Ascending aorta (tissue), 2 donors: ENCODE measurements at regions not wholly inside any gene's neighbourhood (a gene's known extent, or its start where the extent isn't known, plus 50 kb on each side); places are given as distances from the start of the nearest gene placed in this dataset.

ENCODE experiments used
- DNase-seq, 2 donors: peaks; one replicate each; pipeline ENCODE4 v3.0.0-alpha.2; 2019; ENCODE audit warnings: low spot score in 2 of 2
- H3K27ac ChIP-seq, 2 donors: fragments of 200-600 bp; sonication (generic); one replicate each; pipeline ENCODE4 v1.5.1; 2016 to 2017; ENCODE audit warnings: mild to moderate bottlenecking in 1 of 2
- H3K27me3 ChIP-seq: fragments of 200-600 bp; sonication (generic); one replicate; pipeline ENCODE4 v1.5.1; 2017
- H3K36me3 ChIP-seq, 2 donors: fragments of 200-600 bp; sonication (generic); one replicate each; pipeline ENCODE4 v1.5.1; 2016
- H3K4me1 ChIP-seq, 2 donors: fragments of 200-600 bp; sonication (generic); one replicate each; pipeline ENCODE4 v1.5.1; 2016 to 2017; ENCODE audit warnings: mild to moderate bottlenecking in 1 of 2
- H3K4me3 ChIP-seq, 2 donors: fragments of 200-600 bp; sonication (generic); one replicate each; pipeline ENCODE4 v1.5.1; 2016 to 2017; ENCODE audit warnings: mild to moderate bottlenecking in 1 of 2
- H3K9me3 ChIP-seq, 2 donors: fragments of 200-600 bp; sonication (generic); one replicate each; pipeline ENCODE4 v1.5.1; 2016
- CTCF ChIP-seq, 3 experiments: fragments of 200-600 bp in 2 of 3; fragments of 450-650 bp in 1 of 3; sonication (generic) in 2 of 3; IDR thresholded peaks; one replicate each; pipeline ENCODE4 v1.5.1; 2016 to 2019; ENCODE audit warnings: antibody characterized with exemption in 3 of 3, mild to moderate bottlenecking in 1 of 3, moderate library complexity in 1 of 3
- intact Hi-C: fragments of 100-400 bp; cut with DNase I; formaldehyde crosslinking; loops from one replicate; pipeline ENCODE4 v1.15.1; 2023

GRCh38 chr2:4370422-4371090, 667.2 kb downstream of the DCDC2C start:
- TF ChIP-seq CTCF (IDR thresholded peaks at IDR 0.05) = no peak
- Histone ChIP-seq H3K9me3 (peaks cover 8% of the 10 kb centered on the region in 2 donors), H3K4me1 (no peaks in the 10 kb centered on the region), H3K27ac (no peak overlapping the region), H3K36me3 (no peaks in the 10 kb centered on the region), H3K4me3 (no peak overlapping the region), H3K27me3 (no peaks in the 10 kb centered on the region)
- DNase-seq = no peak
- intact Hi-C loops = no loop called here

- intact Hi-C loops = no loop called here
- no peak for TF ChIP-seq CTCF (IDR thresholded peaks at IDR 0.05)
- DNase-seq = no peak
These were observed 677.7 kb downstream of the DCDC2C start for GRCh38 chr2:4381049-4381448.

DNA sequence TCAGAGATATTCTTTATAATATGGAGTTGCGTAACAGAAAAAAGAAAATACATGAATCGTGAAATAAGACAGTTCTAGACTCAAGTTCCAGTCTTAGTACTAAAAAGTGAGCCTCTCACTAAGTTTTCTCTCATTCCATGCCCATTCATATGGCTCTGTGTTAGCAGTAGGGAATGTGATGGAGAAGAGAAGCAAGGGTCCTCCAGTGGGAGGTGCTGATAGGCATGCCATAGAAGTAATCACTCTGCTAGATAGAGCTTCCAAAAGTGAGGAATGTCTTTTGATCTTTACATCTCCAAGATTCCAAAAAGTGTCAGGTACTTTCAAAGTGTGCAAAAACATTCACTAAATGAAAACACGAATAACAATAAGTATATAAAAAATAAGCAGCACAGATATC, 678.4 kb downstream of the DCDC2C start:
- no peak overlapping the region for H3K27ac ChIP-seq
- H3K36me3 ChIP-seq = no peaks in the 10 kb centered on the region
- no peak for DNase-seq
- H3K4me3 ChIP-seq = no peak overlapping the region
- TF ChIP-seq CTCF (IDR thresholded peaks at IDR 0.05) = no peak
- H3K4me1 ChIP-seq = no peaks in the 10 kb centered on the region
- intact Hi-C loops = no loop called here
- H3K9me3 ChIP-seq = no peaks in the 10 kb centered on the region
- no peaks in the 10 kb centered on the region for H3K27me3 ChIP-seq

More at GRCh38 chr2:4381049-4381448, 677.7 kb downstream of the DCDC2C start:
- Histone ChIP-seq H3K9me3 (no peaks in the 10 kb centered on the region), H3K4me3 (no peak overlapping the region), H3K4me1 (no peaks in the 10 kb centered on the region), H3K36me3 (no peaks in the 10 kb centered on the region), H3K27ac (no peak overlapping the region), H3K27me3 (no peaks in the 10 kb centered on the region)

- no peak for TF ChIP-seq CTCF (IDR thresholded peaks at IDR 0.05)
- Histone ChIP-seq H3K27me3 (no peaks in the 10 kb centered on the region), H3K4me1 (no peaks in the 10 kb centered on the region)
These were observed 687.6 kb downstream of the DCDC2C start for GRCh38 chr2:4391013-4391412.

GRCh38 chr2:4404363-4404762, 701.0 kb downstream of the DCDC2C start:
- no peak overlapping the region for H3K4me3 ChIP-seq
- H3K27me3 ChIP-seq = no peaks in the 10 kb centered on the region
- H3K36me3 ChIP-seq = no peaks in the 10 kb centered on the region
- no peaks in the 10 kb centered on the region for H3K4me1 ChIP-seq
- no peak for TF ChIP-seq CTCF (IDR thresholded peaks at IDR 0.05)
- DNase-seq = no peak
- no peaks in the 10 kb centered on the region for H3K9me3 ChIP-seq
- no peak overlapping the region for H3K27ac ChIP-seq
- intact Hi-C loops = no loop called here

More at GRCh38 chr2:4391013-4391412, 687.6 kb downstream of the DCDC2C start:
- intact Hi-C loops = no loop called here
- H3K36me3 ChIP-seq = no peaks in the 10 kb centered on the region
- no peak for DNase-seq
- H3K9me3 ChIP-seq = no peaks in the 10 kb centered on the region
- no peak overlapping the region for H3K4me3 ChIP-seq
- no peak overlapping the region for H3K27ac ChIP-seq

DNA sequence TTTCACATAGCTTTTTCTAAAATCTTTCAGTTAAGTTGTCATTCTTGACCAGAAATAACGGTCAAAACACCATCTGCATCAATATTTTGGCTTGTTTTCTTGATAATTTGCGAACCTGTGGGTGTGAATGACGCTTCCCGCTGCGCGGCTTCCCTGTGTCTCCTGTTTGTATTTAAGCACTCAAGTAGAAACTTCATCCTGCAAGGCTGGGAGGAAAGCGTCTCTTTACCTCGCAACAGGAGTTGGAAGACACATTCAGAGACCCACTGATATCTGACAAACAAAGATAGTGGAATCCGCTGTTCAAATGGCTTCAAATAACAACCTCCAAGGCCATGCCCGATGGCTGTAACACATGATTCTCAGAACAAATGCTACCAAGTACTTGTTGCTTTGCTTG, 704.9 kb downstream of the DCDC2C start:
- TF ChIP-seq CTCF (IDR thresholded peaks at IDR 0.05) = no peak
- intact Hi-C loops = no loop called here
- no peak overlapping the region for H3K27ac ChIP-seq
- H3K36me3 ChIP-seq = no peaks in the 10 kb centered on the region
- H3K4me3 ChIP-seq = no peak overlapping the region
- no peaks in the 10 kb centered on the region for H3K27me3 ChIP-seq
- DNase-seq = no peak
- H3K4me1 ChIP-seq = no peaks in the 10 kb centered on the region
- no peaks in the 10 kb centered on the region for H3K9me3 ChIP-seq
